Stomach (tissue), 8 donors: ENCODE measurements at regions not wholly inside any gene's neighbourhood (a gene's known extent, or its start where the extent isn't known, plus 50 kb on each side); places are given as distances from the start of the nearest gene placed in this dataset.
A peak's percentile ranks its signal among the peaks of the same experiment; 100 is the strongest.

Experiments
- DNase-seq, 2 donors: peaks; one replicate each; pipeline versions ENCODE4 v3.0.0 to v3.0.0-alpha.2; 2013 to 2019
- H3K27ac ChIP-seq, 5 donors: fragments of 200-600 bp in 4 of 5; sonication (generic) in 4 of 5; one replicate each; pipeline ENCODE4 v1.5.1; 2013 to 2019; ENCODE audit warnings: mild to moderate bottlenecking in 1 of 5, moderate library complexity in 1 of 5
- H3K27me3 ChIP-seq, 3 donors: fragments of 200-600 bp; sonication (generic); one replicate each; pipeline ENCODE4 v1.5.1; 2017 to 2019; ENCODE audit warnings: mixed run types in 1 of 3
- H3K36me3 ChIP-seq, 4 donors: fragments of 200-600 bp; sonication (generic); 1 replicate in 3 of 4; 2 replicates in 1 of 4; pipeline ENCODE4 v1.5.1; 2016 to 2019
- H3K4me1 ChIP-seq, 4 donors: fragments of 200-600 bp; sonication (generic); one replicate each; pipeline ENCODE4 v1.5.1; 2016 to 2019
- H3K4me3 ChIP-seq, 4 donors: fragments of 200-600 bp; sonication (generic) in 3 of 4; one replicate each; pipeline ENCODE4 v1.5.1; 2016 to 2019; ENCODE audit warnings: mild to moderate bottlenecking in 1 of 4
- H3K9me3 ChIP-seq, 4 donors: fragments of 200-600 bp; sonication (generic); one replicate each; pipeline ENCODE4 v1.5.1; 2016 to 2019
- EP300 ChIP-seq: sonication (generic); formaldehyde crosslinking; IDR thresholded peaks from one replicate; pipeline ENCODE4 v1.6.1; 2017; ENCODE audit warnings: antibody characterized with exemption
- POLR2A ChIP-seq, 4 donors: fragments of 450-650 bp; IDR thresholded peaks; one replicate each; pipeline ENCODE4 v1.6.1; 2016; ENCODE audit warnings: antibody characterized with exemption in 4 of 4, control low read depth in 2 of 4, mild to moderate bottlenecking in 1 of 4, moderate library complexity in 1 of 4
- POLR2AphosphoS5 ChIP-seq, 3 donors: sonication (generic); formaldehyde crosslinking; IDR thresholded peaks; one replicate each; pipeline ENCODE4 v1.6.1; 2016; ENCODE audit warnings: antibody characterized with exemption in 3 of 3
- whole genome bisulfite sequencing, 5 donors: extraction: QIAGEN DNeasy Blood & Tissue Kit in 3 of 5; methylation state at CpG; one replicate each; pipeline versions ENCODE4 v1.1.5 to v1.1.7; 2013 to 2018; 5-methylcytosine and 5-hydroxymethylcytosine counted together
- intact Hi-C: fragments of 100-400 bp; cut with DNase I; formaldehyde crosslinking; loops from one replicate; pipeline ENCODE4 v1.15.1; 2023; ENCODE audit warnings: low total_unique reads
- TF ChIP-seq, protein P1 (sequence below), 7 experiments: fragments of 450-650 bp in 4 of 7; fragments of 200-600 bp in 3 of 7; sonication (generic) in 3 of 7; IDR thresholded peaks; one replicate each; pipeline ENCODE4 v1.5.1; 2016 to 2019; ENCODE audit warnings: antibody characterized with exemption in 7 of 7, control low read depth in 2 of 7, mild to moderate bottlenecking in 1 of 7
- donor health status: healthy with polysubstance abuse.
- donor health status: Bipolar disorder and iron deficiency.
- donor health status: healthy.

DNA sequence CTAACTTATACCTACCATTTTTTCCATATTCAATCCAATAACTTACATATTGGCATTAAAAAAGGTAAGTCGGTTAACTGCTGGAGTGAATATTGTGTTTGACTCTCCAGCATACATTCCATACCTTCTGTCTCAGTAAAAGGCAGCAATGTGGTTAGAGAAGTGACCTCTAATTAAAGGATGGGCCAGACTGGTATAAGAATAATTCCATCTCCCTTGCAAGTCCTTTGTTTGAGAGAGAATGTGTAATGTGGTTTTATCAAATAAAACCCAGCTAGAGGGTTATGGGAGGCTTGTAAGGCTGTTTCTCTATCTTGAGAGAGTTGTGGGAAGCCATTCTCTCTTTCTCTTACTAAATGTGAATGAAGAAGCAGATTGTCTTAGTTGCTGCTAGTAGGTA, 289.3 kb upstream of the TCF4 start:
- Histone ChIP-seq H3K27ac (no peak overlapping the region), H3K27me3 (no peaks in the 10 kb centered on the region), H3K4me1 (no peaks in the 10 kb centered on the region), H3K9me3 (no peaks in the 10 kb centered on the region), H3K4me3 (no peak overlapping the region), H3K36me3 (no peaks in the 10 kb centered on the region)
- intact Hi-C loops, result no loop called here
- WGBS, 5 donors, result 89 to 100% (median 98%) methylated on average over 1 of the region's 1 CpG
- DNase-seq, result no peak
- TF ChIP-seq POLR2AphosphoS5 (IDR thresholded peaks at IDR 0.05) (no peak), POLR2A (IDR thresholded peaks at IDR 0.05) (no peak), EP300 (no peak)
- TF ChIP-seq, protein P1, sequence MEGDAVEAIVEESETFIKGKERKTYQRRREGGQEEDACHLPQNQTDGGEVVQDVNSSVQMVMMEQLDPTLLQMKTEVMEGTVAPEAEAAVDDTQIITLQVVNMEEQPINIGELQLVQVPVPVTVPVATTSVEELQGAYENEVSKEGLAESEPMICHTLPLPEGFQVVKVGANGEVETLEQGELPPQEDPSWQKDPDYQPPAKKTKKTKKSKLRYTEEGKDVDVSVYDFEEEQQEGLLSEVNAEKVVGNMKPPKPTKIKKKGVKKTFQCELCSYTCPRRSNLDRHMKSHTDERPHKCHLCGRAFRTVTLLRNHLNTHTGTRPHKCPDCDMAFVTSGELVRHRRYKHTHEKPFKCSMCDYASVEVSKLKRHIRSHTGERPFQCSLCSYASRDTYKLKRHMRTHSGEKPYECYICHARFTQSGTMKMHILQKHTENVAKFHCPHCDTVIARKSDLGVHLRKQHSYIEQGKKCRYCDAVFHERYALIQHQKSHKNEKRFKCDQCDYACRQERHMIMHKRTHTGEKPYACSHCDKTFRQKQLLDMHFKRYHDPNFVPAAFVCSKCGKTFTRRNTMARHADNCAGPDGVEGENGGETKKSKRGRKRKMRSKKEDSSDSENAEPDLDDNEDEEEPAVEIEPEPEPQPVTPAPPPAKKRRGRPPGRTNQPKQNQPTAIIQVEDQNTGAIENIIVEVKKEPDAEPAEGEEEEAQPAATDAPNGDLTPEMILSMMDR (IDR thresholded peaks at IDR 0.05), result no peak

DNA sequence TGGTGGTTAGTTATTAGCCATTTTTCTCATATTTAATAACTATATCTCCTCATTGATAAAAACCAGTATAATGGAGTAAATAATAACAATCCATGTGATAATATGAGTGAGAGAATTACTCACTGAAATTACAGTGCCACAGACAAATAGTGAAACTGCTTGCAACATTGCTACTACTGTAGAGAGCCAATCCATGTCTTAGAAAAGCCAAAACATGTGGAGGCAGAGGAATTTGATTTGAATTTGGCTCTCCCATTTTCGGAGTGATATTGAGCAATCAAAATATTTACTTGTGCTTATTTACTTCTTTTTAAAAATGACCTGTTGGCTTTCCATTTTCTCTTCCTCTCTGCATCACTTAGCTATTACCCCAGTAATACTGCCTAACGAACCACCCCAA, 288.3 kb upstream of the TCF4 start:
- no peak overlapping the region for H3K4me3 ChIP-seq
- intact Hi-C loops, result no loop called here
- TF ChIP-seq POLR2AphosphoS5 (IDR thresholded peaks at IDR 0.05) (no peak), EP300 (no peak), POLR2A (IDR thresholded peaks at IDR 0.05) (no peak)
- TF ChIP-seq, protein P1 (IDR thresholded peaks at IDR 0.05), result no peak
- H3K27me3 ChIP-seq, result no peaks in the 10 kb centered on the region
- no peaks in the 10 kb centered on the region for H3K4me1 ChIP-seq
- H3K27ac ChIP-seq, result no peak overlapping the region
- H3K9me3 ChIP-seq, result no peaks in the 10 kb centered on the region
- no peak for DNase-seq
- H3K36me3 ChIP-seq, result no peaks in the 10 kb centered on the region
- 71 to 86% (median 80%) methylated on average over 2 of the region's 2 CpGs for WGBS, 5 donors

DNA sequence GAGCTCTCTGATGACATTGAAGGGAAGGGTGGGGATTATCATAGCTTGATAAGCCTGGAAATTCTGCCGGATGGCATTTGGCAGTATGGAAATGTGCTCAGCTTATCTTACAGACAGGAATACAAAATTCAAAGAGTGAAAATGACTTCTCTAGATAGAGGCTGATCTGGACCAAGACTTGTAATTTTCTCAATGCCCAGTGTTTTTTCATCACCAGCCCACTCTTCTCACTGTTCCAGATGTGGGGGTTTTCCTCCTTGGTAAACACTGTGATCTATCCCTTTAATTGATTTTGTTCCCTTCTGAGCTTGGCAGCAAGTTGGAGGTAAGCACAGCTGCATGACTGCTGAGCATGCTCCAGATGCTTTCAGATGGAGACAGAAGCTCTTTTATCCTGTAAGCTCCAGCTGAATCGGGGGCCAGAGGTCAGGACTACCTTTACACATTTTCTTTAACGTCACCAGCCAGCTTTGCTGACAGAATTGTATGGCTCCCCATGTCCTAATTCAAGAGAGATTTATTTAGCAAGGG, 287.4 kb upstream of the TCF4 start:
- TF ChIP-seq, protein P1 (IDR thresholded peaks at IDR 0.05), result no peak
- TF ChIP-seq POLR2A (IDR thresholded peaks at IDR 0.05), result no peak
- TF ChIP-seq POLR2AphosphoS5 (IDR thresholded peaks at IDR 0.05), result no peak
- no peak for TF ChIP-seq EP300
- intact Hi-C loops, result no loop called here

DNA sequence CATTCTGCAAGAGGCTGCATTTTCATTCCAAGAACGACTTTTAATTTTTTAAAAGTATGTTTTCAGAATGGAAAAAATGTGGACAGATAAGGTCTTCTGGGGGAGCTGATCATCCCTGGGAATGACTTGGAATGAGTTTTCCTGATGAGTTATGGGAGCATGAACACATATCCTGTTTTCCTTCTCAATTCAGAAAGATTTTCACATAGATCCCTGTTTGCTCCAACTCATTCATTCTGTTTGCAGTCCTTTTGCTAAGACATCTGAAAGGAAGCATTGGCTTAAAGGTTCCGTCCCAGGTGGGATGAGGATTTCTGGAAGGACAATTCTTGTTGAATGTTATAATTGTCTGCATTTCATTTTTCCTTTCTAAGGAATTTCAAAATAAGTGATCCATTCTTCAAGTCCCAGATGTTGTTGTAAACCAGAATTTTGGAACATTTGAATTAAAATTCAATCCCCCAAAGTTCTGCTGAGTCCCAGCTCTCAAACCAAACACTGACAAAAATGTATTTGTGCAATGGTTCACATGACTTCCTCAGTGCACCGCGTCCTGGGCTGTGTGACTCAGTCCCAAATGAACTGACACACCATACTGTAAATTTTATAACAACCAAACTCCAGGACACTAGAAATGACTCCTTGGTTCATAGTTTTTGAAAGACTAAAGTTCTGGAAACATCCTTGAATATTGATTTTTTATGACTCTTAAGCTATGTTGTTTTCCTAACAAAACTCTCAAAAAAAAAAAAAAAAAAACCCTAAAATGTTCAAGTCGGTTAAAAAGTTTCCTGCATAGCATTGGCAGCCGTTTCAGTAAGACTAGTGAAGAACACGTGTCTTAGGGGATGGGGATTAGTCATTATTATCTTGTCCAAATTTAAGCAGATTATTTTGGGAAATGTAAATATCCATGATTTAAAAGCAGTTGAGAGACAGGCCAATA, 281.8 kb upstream of the TCF4 start:
- H3K27me3 ChIP-seq, result no peaks in the 10 kb centered on the region
- no peak overlapping the region for H3K4me3 ChIP-seq
- intact Hi-C loops, result no loop called here
- H3K27ac ChIP-seq, result no peak overlapping the region
- TF ChIP-seq EP300 (no peak), POLR2A (IDR thresholded peaks at IDR 0.05) (no peak), POLR2AphosphoS5 (IDR thresholded peaks at IDR 0.05) (peak in 1 of 3 donors; percentile 7)
- TF ChIP-seq, protein P1 (IDR thresholded peaks at IDR 0.05), result no peak
- no peaks in the 10 kb centered on the region for H3K4me1 ChIP-seq
- 67 to 75% (median 67%) methylated on average over 7 of the region's 7 CpGs for WGBS, 5 donors
- no peaks in the 10 kb centered on the region for H3K9me3 ChIP-seq
- H3K36me3 ChIP-seq, result no peaks in the 10 kb centered on the region
- DNase-seq, result no peak

More for the DNA sequence above, 287.4 kb upstream of the TCF4 start:
- DNase-seq, result no peak
- H3K27me3 ChIP-seq, result no peaks in the 10 kb centered on the region
- no peaks in the 10 kb centered on the region for H3K4me1 ChIP-seq
- WGBS, 5 donors, result 28 to 50% (median 35%) methylated on average over 3 of the region's 3 CpGs
- H3K27ac ChIP-seq, result no peak overlapping the region
- no peak overlapping the region for H3K4me3 ChIP-seq
- no peaks in the 10 kb centered on the region for H3K36me3 ChIP-seq
- no peaks in the 10 kb centered on the region for H3K9me3 ChIP-seq
